ENCODE measurements at regions not wholly inside any gene's neighbourhood (a gene's known extent, or its start where the extent isn't known, plus 50 kb on each side); places are given as distances from the start of the nearest gene placed in this dataset.

GRCh38 chr6:1222728-1223595, 88.9 kb upstream of the FOXQ1 start:
- no peak for TF ChIP-seq CTCF (conservative IDR thresholded peaks at IDR 0.05; ENCODE audit: low read depth)
- no peak for DNase-seq (ENCODE audit: low spot score)
- POLR2A ChIA-PET (ENCODE audit: low non-redundant PET): no interaction called here
- H3K27ac ChIP-seq: no peak overlapping the region
- CTCF ChIA-PET: interaction anchor here (0.6 kb wide), 1 partner anchor 65 kb away, joined by 3 read pairs; no protein-coding TSS in a partner anchor

GRCh38 chr6:1217396-1217795, 94.5 kb upstream of the FOXQ1 start:
- POLR2A ChIA-PET (ENCODE audit: low non-redundant PET): no interaction called here
- CTCF ChIA-PET: no interaction called here
- no peak for TF ChIP-seq CTCF (conservative IDR thresholded peaks at IDR 0.05; ENCODE audit: low read depth)
- no peak for DNase-seq (ENCODE audit: low spot score)
- H3K27ac ChIP-seq: no peak overlapping the region

GRCh38 chr6:1216488-1216974, 95.4 kb upstream of the FOXQ1 start:
- ChIA-PET POLR2A (ENCODE audit: low non-redundant PET) (no interaction called here), CTCF (interaction anchor here (0.6 kb wide), 1 partner anchor 557 kb away, joined by 5 read pairs; no protein-coding TSS in a partner anchor)
- H3K27ac ChIP-seq: no peak overlapping the region

GRCh38 chr6:1215884-1216487, 95.9 kb upstream of the FOXQ1 start:
- no peak for DNase-seq (ENCODE audit: low spot score)
- ChIA-PET POLR2A (ENCODE audit: low non-redundant PET) (no interaction called here), CTCF (interaction anchor here (0.6 kb wide), 1 partner anchor 556 kb away, joined by 5 read pairs; no protein-coding TSS in a partner anchor)
- no peak overlapping the region for H3K27ac ChIP-seq
- no peak for TF ChIP-seq CTCF (conservative IDR thresholded peaks at IDR 0.05; ENCODE audit: low read depth)

More at GRCh38 chr6:1216488-1216974, 95.4 kb upstream of the FOXQ1 start:
- no peak for DNase-seq (ENCODE audit: low spot score)
- no peak for TF ChIP-seq CTCF (conservative IDR thresholded peaks at IDR 0.05; ENCODE audit: low read depth)

- POLR2A ChIA-PET (ENCODE audit: low non-redundant PET): no interaction called here
Observed at GRCh38 chr6:1215023-1215422, 96.9 kb upstream of the FOXQ1 start.

More at GRCh38 chr6:1215023-1215422, 96.9 kb upstream of the FOXQ1 start:
- H3K27ac ChIP-seq: no peak overlapping the region
- no peak for DNase-seq (ENCODE audit: low spot score)
- CTCF ChIA-PET: no interaction called here
- no peak for TF ChIP-seq CTCF (conservative IDR thresholded peaks at IDR 0.05; ENCODE audit: low read depth)

Measured in RWPE1 (cell line).